Ovary (tissue), 3 donors: ENCODE measurements at regions not wholly inside any gene's neighbourhood (a gene's known extent, or its start where the extent isn't known, plus 50 kb on each side); places are given as distances from the start of the nearest gene placed in this dataset.

ENCODE experiments used
- CTCF ChIP-seq, 3 donors: fragments of 450-650 bp in 2 of 3; fragments of 200-600 bp in 1 of 3; IDR thresholded peaks; one replicate each; pipeline versions ENCODE4 v1.5.1 to v1.8.0; 2016 to 2022; ENCODE audit warnings: antibody characterized with exemption in 3 of 3, mild to moderate bottlenecking in 1 of 3
- EP300 ChIP-seq: sonication (generic); formaldehyde crosslinking; IDR thresholded peaks from one replicate; pipeline ENCODE4 v1.6.1; 2017; ENCODE audit warnings: antibody characterized with exemption
- donor health status: DM: no; HTN: no; CAD: no.

- TF ChIP-seq CTCF (IDR thresholded peaks at IDR 0.05) = no peak
- TF ChIP-seq EP300 = no peak
Observed at GRCh38 chr3:3504686-3505085, 294.5 kb upstream of the LRRN1 start.
